ENCODE measurements at regions not wholly inside any gene's neighbourhood (a gene's known extent, or its start where the extent isn't known, plus 50 kb on each side); places are given as distances from the start of the nearest gene placed in this dataset.

DNA sequence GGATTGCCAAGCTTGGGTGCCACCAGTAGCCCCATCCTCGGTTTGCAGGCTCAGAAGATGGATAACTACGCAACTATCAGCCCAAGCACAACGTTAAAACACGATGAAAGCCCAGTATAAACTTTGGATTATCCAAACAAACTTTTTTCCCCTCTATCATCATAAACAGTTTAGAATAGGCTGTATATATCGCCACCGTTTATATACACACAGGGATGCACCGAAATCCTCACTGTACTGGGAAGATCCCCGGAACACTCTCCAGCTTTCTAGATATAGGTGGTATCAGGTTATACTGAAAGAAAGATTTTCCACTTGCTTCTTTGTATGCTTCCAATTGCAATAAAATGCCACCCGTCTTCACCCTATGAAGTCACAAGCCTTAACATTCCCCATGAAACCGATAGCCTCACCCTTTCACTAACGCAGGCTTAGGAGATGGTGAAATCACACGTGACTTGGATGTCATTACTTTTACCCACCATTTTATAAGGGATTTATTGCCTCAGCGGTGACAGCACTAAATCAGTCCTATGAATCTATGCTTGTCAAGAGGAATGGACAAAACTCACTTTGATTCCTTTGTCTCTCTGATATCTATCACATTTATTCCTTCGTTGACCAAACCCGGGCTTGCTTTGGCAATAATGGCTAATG, 207.6 kb upstream of the FOXN3 start (continued):
- TF ChIP-seq ZBTB33 (IDR thresholded peaks at IDR 0.05; ENCODE audit: borderline replicate concordance, low read depth) (no peak), RCOR1 (IDR thresholded peaks at IDR 0.05; ENCODE audit: low read length) (no peak), PBX3 (IDR thresholded peaks at IDR 0.05) (no peak)
- TF ChIP-seq, protein P1, sequence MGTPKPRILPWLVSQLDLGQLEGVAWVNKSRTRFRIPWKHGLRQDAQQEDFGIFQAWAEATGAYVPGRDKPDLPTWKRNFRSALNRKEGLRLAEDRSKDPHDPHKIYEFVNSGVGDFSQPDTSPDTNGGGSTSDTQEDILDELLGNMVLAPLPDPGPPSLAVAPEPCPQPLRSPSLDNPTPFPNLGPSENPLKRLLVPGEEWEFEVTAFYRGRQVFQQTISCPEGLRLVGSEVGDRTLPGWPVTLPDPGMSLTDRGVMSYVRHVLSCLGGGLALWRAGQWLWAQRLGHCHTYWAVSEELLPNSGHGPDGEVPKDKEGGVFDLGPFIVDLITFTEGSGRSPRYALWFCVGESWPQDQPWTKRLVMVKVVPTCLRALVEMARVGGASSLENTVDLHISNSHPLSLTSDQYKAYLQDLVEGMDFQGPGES (IDR thresholded peaks at IDR 0.05; ENCODE audit: low read depth, low read length): no peak

DNA sequence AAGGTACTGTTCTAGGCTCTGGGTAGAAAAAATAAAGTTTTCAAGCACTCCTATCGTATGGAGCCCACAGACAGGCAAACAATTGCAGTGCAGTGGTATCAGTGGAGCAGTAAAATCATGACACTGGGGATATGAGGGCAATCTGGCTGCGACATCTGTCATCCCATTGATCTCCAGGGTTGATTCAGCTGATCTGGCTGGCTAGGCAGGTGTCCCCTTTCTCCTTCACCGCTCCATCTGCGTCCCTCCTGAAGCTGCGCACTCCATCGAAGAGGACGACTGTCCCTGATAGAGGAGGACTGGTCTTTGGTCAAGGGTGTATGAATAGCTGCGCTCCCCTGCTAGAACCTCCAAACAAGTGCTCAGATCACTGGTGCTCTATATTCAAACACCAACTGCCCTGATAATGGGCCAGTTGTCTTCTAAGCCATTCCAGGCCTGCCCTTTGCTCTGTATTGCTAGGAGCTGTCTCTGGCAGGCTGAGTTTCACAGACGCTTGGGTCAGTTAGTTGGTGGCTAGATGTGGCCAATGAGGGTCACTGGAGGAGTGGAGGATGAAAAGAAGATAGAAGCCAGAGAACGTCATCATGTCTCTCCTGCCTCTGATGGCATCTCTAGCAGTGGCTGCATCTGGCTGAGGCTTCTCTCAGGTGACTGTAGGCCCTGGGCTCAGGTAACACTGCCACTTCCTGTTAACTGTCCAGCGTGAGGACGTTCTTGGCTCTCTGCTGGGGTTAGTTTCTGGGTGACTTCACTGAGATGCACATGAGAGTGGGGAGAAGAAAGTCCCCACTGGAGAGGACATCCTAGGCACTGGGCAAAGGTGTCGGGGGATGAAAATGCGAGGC, 205.0 kb upstream of the FOXN3 start:
- Histone ChIP-seq H3F3A (replicated peaks; ENCODE audit: insufficient read depth) (no peaks in the 10 kb centered on the region), H3K27ac (ENCODE audit: low read depth in 2 of 2, low read length in 1 of 2) (no peak overlapping the region), H3K36me3 (replicated peaks in 1 of 2; ENCODE audit: control insufficient read depth in 1 of 2, insufficient read depth in 2 of 2, low read length in 1 of 2) (no peaks in the 10 kb centered on the region), H3K4me2 (no peak overlapping the region), H2AFZ (ENCODE audit: low read depth) (no peak overlapping the region), H3K9ac (no peak overlapping the region), H4K20me1 (ENCODE audit: insufficient read depth) (no peaks in the 10 kb centered on the region), H3K79me2 (ENCODE audit: insufficient read depth) (peaks cover 6% of the 10 kb centered on the region; the same call in 1 of the 2 replicates), H3K27me3 (ENCODE audit: insufficient read depth) (no peaks in the 10 kb centered on the region), H3K4me3 (ENCODE audit: low read depth in 2 of 2, low read length in 1 of 2) (no peak overlapping the region), H3K9me2 (no peaks in the 10 kb centered on the region), H3K9me3 (no peaks in the 10 kb centered on the region), H3K4me1 (ENCODE audit: control insufficient read depth in 1 of 2, insufficient read depth in 2 of 2, low read depth in 1 of 2, low read length in 1 of 2) (peaks cover 0 to 21% of the 10 kb centered on the region in 2 experiments; a peak in 2 of 4 replicates)
- no peak for DNase-seq
- CTCF ChIA-PET: no interaction called here
- no peak for TF ChIP-seq FOXM1 (IDR thresholded peaks at IDR 0.05; ENCODE audit: low read depth)
- no peak for TF ChIP-seq TAF1 (IDR thresholded peaks at IDR 0.05; ENCODE audit: borderline replicate concordance, low read depth, low read length)
- no peak for TF ChIP-seq MXI1 (IDR thresholded peaks at IDR 0.05; ENCODE audit: low read depth, low read length)
- TF ChIP-seq JUND (IDR thresholded peaks at IDR 0.05): no peak
- TF ChIP-seq SIN3A (IDR thresholded peaks at IDR 0.05; ENCODE audit: borderline replicate concordance, low read depth, low read length): no peak
- no peak for TF ChIP-seq REST (IDR thresholded peaks at IDR 0.05; ENCODE audit: low read depth, low read length)
- no peak for TF ChIP-seq MAX (IDR thresholded peaks at IDR 0.05; ENCODE audit: low read depth)
- no peak for TF ChIP-seq GATA2 (CRISPR knock-in tag; IDR thresholded peaks at IDR 0.05)
- POLR2A ChIA-PET: no interaction called here
- WGBS (ENCODE audit: low lambda C conversion rate): 91% methylated on average over 14 of the region's 14 CpGs
